ENCODE measurements at regions not wholly inside any gene's neighbourhood (a gene's known extent, or its start where the extent isn't known, plus 50 kb on each side); places are given as distances from the start of the nearest gene placed in this dataset.
"Not testable (repeated sequence)": the region's sequence is repeated elsewhere in the genome, so short reads cannot be mapped to it uniquely, and the experiment has no call there.

DNA sequence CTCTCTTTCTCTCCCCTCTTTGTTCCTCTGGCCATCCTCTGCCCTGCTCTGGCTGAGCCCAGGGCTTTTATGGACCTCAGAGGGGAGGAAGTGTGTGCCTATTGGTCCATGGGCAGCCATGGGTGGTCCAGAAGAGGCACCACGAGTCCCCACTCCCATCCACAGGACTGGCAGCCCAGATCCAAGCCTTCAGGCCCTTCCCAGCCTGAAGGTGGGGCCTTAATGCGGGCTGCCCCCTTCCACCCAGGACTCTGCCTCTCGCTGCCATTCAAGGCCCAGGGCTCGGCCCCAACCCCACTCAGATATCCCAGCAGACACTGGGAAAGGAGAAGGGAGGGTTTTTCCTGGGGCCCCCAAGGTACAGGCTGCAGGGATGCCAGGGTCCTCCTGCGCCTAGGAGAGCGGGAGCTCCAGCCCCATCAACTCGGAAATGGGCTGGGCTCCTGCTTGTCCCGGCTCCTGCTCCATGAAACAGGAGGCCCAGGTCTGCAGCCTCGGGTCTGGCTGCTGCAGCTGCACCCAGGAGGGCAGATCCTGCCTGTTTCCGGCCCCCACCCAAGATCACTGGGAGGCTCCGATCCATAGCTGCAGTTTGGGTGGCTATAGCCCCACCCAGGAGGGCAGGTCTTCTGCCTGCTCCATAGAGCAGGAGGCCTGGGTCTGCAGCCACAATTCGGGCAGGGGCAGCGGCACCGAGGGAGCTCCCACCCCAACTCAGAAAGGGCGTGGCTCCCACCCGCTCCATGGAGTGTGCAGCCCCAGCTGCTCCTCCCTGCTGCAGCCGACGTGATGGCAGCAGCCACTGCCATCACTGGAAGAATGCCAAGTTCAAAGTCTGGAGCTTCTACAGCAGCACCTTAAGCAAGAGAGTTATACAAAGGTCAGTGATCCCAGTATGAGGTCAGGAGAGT is 116.6 kb upstream of the RBBP8 start:
- DNase-seq (ENCODE audit: low read depth), result no peak

DNA sequence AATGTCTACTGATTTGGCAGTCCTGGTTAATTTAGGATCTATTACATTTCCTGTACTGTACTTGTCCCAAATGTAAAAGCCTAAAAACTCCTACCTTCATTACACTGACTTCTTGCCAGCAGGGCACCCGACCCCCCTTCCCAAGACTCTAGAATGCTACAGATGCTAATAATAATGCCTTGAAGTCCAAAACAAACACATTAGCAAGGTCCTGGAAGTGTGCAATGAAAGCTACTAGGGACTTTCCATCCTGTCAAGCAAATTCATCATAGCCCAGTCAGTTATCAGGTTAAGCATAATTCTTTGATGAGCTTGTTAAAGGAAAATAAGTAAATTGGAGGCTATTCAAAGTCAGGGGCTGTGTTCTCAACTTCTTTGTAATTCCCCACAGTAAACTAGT is 115.3 kb upstream of the RBBP8 start:
- DNase-seq (ENCODE audit: low read depth), result peak; percentile 88

DNA sequence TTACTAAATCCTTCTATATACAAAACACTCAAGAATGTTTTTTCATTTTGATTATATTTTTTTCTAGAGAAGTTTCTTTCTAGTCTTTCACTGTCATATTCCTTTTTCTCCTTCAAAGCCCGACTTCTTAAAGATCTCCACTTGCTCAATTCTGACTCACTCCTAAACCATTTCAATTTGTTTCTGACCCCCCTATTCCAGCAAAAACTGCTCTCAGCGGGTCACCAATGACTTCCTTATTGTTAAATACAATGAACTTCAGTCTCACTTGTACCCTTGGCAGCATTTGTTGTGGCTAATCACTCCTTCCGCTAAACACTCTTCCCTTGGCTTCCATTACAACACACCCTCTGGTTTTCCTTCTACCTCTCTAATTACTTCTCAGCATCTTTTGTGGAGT is 111.1 kb upstream of the RBBP8 start:
- DNase-seq (ENCODE audit: low read depth), result peak; percentile 98

DNA sequence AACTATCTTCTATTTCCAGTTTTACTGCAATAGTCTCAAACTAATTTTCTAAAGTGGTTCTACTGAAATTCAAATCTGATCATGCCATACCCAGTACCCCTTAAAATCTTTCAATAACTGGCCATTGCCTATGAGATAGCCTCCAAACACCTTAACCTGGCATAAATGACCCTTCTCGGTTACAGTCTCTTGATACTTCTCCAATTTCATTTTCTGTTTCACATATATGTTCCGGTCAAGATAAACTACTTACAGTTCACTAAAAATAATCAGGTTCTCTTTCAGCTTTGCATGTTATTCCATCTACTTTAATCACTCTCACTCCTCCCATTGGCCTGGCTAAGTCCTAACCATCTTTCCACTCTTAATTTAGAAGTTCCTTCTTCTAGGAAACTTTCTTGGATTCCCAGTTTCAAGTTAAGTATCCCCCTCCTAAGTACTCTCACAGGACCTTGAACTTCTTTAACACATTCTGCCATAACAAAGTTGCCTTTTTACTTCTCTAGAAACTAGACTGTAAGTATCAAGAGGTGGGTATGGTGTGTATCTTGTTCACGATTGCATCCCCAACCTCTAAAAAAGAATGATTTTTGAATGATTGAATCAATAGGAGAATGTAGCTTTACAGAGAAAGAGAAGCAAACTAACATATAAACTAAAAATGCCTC is 110.2 kb upstream of the RBBP8 start:
- no peak for DNase-seq (ENCODE audit: low read depth)

DNA sequence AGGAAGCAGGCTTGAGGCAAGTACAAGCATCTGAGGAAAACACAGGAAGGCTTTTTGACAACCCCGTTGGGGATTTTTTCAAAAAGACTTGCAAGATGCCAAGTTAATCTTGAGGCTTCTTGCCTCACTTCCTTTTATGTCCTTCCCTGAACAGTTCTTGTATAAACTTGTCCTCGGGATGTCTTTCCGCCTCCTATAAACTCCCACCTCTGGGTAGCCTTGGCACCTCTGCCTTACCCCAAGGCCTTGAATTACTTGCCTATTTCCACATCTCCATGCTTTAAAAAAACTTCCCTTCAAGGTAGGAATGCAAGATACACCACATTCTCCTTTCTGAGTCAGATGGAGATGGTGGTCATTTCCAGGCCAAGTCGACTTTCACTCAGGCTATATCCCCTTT is 106.4 kb upstream of the RBBP8 start:
- DNase-seq (ENCODE audit: low read depth), result peak; percentile 95

DNA sequence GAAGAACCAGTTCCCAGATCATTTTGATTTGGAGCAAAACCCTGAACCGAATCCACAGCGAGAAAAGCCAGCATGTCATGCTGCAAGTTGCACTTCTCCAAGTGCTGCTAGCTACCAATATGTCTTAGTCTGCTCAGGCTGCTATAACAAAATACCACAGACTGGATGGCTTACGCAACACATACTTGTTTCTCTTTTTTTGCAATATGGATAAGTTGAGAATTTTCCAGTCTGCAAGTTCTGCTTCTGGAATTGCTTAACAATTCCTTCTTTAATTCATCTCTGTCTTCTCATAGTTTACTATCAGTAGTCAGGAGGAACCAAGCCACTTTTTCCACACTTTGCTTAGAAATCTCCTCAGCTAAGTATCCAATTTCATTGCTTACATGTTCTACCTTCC is 105.9 kb upstream of the RBBP8 start:
- DNase-seq (ENCODE audit: low read depth), result no peak

DNA sequence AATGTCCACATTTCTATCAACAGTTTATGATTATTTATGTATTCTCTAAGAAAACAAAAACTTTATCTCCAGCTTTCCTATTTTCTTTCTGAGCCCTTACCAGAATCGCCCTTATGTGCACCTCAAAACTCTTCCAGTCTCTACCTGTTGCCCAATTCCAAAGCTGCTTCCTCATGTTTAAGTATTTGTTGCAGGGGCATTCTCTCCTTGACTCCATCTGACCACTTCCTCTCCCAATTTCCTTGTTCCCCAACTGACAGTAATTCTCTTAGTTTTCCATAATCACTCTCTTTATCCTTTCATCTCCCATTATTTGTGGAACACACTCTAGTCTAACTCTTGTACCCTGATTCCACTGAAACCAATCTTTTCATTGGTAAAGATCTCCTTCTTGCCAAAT is 105.4 kb upstream of the RBBP8 start:
- DNase-seq (ENCODE audit: low read depth), result no peak

DNA sequence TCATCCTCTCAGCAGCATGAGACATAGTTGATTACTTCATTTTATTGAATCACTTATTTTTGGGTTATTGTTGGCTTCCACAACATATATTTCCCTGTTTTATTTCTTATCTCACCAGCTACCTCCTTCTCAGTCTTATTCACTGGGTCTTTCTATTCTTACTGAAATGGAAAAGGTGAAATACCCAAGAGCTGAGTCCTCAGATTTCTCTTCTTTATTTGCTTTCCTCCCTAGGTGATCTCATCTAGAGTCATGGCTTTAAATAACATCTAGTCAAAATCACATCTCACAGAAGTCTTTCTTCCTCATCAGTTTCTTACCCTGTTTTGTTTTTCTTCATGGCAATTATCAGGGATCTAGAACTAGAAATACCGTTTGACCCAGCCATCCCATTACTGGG is 105.0 kb upstream of the RBBP8 start:
- DNase-seq (ENCODE audit: low read depth), result peak; percentile 82

DNA sequence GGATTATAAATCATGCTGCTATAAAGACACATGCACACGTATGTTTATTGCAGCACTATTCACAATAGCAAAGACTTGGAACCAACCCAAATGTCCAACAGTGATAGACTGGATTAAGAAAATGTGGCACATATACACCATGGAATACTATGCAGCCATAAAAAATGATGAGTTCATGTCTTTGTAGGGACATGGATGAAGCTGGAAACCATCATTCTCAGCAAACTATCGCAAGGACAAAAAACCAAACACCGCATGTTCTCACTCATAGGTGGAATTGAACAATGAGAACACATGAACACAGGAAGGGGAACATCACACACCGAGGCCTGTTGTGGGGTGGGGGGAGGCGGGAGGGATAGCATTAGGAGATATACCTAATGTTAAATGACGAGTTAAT is 104.5 kb upstream of the RBBP8 start:
- DNase-seq (ENCODE audit: low read depth), result not testable (repeated sequence)

DNA sequence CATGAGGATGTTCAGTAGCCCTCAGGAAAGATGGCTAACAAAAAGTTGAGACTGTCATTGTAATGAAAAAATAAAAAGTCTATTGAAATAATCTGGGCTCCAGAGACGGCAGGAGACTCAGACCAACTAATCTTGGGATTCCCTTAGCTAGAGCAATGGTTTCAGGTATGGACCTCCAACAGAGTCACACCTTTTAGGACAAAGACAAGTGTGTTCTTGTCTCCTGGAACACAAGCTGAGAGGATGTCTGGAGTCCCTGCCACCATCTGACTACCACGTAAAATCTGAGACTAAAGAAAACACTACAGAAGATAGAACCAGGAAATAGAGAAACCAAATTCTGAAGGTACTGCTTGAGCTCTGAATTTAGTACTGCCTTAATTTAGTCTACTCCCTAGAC is 103.3 kb upstream of the RBBP8 start:
- no peak for DNase-seq (ENCODE audit: low read depth)

DNA sequence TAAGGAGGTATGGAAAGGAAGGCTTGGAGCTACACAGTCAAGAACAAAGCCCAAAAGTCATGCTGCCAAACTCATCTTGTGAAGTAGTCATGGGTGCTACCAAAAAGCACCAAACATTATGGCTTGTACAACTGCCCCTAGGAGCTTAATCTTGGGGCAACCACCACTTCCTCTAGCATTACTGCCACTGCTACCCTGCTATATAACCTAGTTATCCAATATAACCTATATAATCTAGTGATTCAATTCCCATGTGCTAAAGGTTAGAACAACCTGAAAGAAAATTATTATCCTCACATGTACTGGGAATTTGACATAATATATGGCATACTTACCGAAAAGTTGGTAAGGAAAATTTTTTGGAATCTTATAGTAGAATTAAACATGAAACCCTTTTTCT is 102.6 kb upstream of the RBBP8 start:
- no peak for DNase-seq (ENCODE audit: low read depth)

DNA sequence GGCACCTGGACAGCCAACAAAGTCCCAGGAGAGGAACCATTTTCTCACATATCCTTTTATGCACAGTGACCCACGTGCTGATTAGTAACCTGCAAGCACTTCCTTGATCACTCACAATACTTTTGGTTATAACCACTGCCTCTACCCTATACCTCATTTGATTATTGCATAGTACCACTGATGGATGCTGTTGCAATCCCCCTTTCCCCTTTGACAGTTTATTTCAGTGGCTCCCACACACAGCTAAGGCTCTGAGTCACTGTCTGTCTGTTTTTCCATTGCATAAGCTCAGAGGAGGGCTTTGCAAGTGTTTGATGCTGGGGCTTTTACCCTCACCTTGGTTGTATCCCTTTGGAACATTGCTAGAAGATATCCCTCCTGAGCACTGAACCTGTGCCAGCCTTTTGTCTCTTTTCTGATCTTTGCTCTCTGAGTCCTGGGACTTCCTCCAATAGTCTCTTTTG is 101.7 kb upstream of the RBBP8 start:
- DNase-seq (ENCODE audit: low read depth), result peak; percentile 97

DNA sequence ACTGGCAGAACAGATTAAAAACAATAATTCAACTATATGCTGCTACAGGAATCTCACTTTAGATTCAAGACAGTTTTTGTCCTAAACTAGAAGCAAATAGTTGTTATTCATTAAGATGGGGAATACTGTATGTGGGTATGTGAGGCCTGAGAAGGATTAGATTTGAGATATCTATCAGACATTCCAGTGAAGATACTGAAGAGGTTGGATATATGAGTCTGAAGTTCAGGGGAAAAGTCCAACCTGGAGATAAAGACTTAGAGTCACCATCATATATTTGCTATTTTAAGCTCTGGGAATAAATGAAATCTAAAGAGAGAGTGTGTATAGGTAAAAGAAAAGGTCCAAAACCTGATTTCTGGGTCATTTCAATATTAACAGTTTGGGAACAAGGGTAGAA is 96.2 kb upstream of the RBBP8 start:
- DNase-seq (ENCODE audit: low read depth), result no peak

DNA sequence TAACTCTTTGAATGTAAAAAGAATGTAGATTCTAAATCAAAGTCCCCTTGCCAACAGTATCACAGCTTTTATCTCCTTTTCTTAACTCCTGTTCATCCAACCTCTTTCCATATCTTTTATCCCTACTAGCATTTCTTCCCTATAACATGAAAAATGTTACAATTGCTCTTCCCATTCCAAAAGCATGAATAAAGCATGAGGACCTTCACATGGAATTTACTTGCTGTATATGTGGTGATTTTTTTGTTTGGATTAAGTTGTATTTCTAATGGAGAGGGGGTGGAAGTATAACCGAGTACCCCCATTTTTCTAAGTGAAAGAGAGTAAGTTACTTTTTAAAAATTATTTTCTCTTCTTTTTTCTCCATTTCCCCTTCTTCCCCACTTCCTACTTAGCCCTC is 94.9 kb upstream of the RBBP8 start:
- DNase-seq (ENCODE audit: low read depth), result no peak

DNA sequence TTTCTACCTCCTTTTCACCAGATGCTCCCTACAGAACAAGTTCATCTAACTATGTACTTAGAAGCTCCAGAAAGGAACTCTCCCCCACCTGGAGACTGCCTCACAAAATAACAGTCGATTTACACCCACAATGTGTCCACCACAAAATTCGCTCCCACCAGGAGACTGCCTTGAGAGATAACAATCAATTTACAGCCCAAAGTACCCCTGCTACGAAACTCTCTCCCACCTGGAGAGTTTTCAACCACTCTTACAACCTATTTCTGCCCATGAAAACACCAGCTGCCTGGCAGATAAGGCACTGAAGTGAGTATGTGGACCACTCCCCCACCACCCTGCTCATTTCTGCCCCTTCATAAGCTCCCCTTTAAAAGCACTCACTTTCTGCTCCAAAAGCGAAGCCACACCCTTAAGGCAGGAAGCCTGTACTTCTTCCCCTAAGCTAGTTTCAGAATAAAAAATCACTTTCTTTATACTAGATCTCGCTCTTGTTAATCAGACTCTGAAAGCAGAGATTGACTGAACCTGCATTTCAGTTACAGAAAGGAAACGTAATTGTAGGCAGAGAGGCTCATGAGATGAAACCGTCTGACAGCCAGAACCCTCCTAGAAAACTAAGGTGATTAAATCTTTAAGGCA is 94.4 kb upstream of the RBBP8 start:
- no peak for DNase-seq (ENCODE audit: low read depth)

DNA sequence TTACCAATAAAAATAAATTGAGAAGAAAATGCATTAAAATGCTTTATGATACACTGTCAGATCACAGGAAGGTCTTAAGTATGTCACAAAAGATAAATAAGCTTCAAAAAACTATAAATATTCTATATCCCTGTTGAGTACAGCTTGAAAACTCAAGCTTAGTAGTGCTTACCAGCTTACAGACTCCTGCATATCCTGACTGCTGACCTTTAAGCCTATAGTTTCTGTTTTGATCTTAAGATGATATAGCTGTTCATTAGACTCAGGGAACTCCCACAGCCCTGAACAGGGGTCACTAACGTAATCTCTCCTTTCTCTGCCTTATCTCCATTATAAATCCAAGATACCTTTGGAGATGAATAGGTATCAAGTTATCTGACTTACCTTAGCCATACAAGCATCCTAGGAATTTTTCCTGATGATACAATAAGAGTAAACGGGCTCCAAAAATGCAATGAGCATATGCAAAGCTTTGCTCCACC is 93.7 kb upstream of the RBBP8 start:
- DNase-seq (ENCODE audit: low read depth), result no peak

DNA sequence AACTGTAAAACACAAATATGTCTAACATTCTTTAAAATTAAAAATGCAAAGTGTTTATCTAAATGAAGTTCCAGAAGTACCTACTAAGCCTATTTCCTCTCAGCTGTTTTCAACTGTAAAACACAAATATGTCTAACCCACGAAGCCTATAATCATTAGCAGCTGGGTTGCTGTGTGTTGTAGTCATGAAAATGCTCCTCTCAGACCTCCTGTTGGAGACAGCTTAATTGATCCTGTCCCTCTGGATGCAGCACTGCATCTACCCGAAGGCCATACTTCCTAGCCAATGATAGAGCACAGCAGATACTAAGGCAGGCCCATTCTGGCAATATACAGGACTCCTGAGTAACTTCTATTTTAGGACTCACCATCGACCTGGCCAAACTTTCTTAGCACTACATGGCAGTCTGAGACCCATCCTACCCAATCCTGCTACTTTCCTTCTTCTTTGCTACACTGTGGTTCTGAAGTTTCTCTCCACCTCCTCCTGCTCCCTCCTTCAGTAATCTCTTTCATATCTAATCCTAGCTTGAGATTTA is 92.5 kb upstream of the RBBP8 start:
- no peak for DNase-seq (ENCODE audit: low read depth)

DNA sequence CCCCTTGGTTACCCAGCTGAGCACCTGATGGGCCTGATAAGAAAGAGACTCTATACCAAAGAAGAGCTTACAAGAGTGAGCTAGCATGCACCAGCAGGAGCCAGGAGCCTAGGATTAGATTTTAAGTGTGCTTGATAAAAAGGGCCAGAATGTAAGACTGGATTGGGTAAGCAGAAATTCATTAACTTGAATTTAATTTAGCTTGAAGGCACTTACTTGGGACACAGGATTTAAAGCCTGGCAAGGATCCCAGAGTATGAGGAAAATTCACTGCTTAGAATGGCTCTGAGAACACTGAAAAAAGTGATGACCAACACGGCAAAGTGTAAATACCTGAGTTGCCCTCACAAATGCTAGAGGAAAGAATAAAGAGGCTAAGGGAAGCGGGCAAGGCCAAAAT is 91.3 kb upstream of the RBBP8 start:
- peak; percentile 96 for DNase-seq (ENCODE audit: low read depth)

DNA sequence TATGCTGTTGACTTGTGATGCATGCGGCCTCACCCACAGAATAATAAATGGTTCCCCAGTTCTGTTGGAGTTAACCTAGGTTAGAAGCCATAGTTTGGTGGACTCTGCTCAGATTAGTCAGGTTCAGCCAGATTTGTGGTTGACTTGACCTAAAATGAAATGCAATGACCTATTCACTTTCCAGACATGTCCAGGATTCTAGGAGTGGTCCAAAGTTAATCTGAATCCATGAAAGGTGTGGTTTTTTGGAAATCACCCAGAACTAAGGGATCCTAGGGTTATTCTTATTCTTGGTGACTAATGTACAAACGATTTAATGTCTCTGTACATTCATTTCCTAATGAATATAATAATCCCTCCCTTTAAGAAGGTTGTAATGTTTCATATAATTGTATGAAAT is 88.9 kb upstream of the RBBP8 start:
- DNase-seq (ENCODE audit: low read depth), result peak; percentile 77

DNA sequence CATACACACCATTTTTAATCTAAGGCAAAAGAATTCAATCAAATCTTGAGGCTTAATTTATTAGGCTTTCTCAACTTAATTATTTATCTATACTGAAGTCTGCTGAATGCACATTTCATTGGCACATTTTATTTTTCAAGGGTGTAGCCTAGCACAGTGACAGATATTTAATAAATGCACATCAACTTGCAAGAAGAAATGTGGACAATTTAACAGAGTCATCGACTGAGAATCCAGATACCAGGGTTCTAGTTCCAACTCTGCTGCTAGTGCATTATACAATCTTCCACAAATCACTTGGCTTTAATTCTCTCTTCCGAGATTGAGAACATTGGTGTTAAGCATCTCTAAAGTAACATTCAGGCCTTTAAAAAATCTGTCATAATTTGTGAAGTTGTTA is 88.5 kb upstream of the RBBP8 start:
- DNase-seq (ENCODE audit: low read depth), result no peak

DNA sequence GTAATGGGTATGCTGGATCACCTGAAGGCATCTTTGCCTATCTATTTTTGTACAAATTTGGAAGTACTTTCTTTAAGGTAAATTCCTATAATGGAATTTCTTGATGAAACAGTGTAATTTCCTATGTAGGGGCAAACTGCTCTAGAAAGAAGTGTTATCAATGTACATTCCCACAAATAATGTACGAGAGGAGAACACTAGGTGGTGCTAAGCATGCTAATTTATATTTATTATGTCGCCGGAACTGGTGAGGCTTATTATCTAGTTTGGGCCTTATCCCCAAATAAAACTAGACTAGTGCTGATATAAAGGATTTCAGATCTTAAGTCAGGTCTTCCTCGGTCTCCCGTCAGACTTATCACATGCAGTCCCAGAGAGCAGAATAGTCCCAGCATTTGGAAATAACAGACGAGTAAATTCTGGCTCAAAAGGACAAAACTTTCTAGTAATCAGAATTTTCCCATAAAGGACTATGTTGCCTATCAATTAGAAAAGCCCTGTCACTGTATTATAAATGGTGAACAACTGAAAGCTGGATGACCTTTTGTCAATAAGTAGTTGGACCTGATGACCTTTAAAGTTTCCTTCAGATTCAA is 86.9 kb upstream of the RBBP8 start:
- DNase-seq (ENCODE audit: low read depth), result peak; percentile 63

DNA sequence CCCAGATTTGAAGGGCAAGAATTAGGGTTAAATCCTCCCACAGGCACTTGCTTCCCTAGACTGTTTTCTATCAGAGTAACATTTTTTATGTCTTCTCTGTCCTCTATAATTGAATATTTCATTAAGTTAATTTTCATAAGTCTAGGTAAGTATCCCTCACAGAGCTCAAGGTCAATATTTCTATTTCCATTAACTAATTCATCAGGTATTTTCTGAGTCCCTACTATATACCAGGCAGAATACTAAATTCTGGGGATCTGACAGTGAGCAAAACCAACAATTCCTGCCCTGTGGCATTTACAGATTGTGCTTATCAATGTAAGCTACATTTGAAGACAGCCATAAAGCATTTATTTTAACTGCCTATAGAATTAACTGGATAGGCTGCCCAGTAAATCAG is 86.4 kb upstream of the RBBP8 start:
- no peak for DNase-seq (ENCODE audit: low read depth)
